Ovary (tissue), 7 donors: ENCODE measurements at regions not wholly inside any gene's neighbourhood (a gene's known extent, or its start where the extent isn't known, plus 50 kb on each side); places are given as distances from the start of the nearest gene placed in this dataset.
A peak's percentile ranks its signal among the peaks of the same experiment; 100 is the strongest.

Source experiments
- DNase-seq, 5 donors: peaks; one replicate each; pipeline ENCODE4 v3.0.0-alpha.2; 2019 to 2020
- H3K27ac ChIP-seq, 2 donors: fragments of 200-600 bp; one replicate each; pipeline versions ENCODE4 v1.5.1 to v1.8.0; 2019 to 2022
- H3K27me3 ChIP-seq: fragments of 200-600 bp; one replicate; pipeline ENCODE4 v1.8.0; 2022
- H3K36me3 ChIP-seq: fragments of 200-600 bp; sonication (generic); one replicate; pipeline ENCODE4 v1.5.1; 2019
- H3K4me1 ChIP-seq: one replicate; pipeline ENCODE4 v1.8.1; 2013; ENCODE audit warnings: mild to moderate bottlenecking, moderate library complexity; ENCODE audit not compliant: insufficient read depth
- H3K4me3 ChIP-seq: fragments of 200-600 bp; sonication (generic); one replicate; pipeline ENCODE4 v1.5.1; 2017
- H3K9me3 ChIP-seq, 2 donors: fragments of 200-600 bp in 1 of 2; sonication (generic) in 1 of 2; one replicate each; pipeline versions ENCODE4 v1.5.1 to v1.8.1; 2013 to 2019; ENCODE audit warnings: mild to moderate bottlenecking in 1 of 2, moderate library complexity in 1 of 2
- CTCF ChIP-seq, 3 donors: fragments of 450-650 bp in 2 of 3; fragments of 200-600 bp in 1 of 3; IDR thresholded peaks; one replicate each; pipeline versions ENCODE4 v1.5.1 to v1.8.0; 2016 to 2022; ENCODE audit warnings: antibody characterized with exemption in 3 of 3, mild to moderate bottlenecking in 1 of 3
- EP300 ChIP-seq: sonication (generic); formaldehyde crosslinking; IDR thresholded peaks from one replicate; pipeline ENCODE4 v1.6.1; 2017; ENCODE audit warnings: antibody characterized with exemption
- POLR2A ChIP-seq: fragments of 450-650 bp; IDR thresholded peaks from one replicate; pipeline ENCODE4 v1.6.1; 2017; ENCODE audit warnings: antibody characterized with exemption, mild to moderate bottlenecking, moderate library complexity
- WGBS, 3 donors: extraction: QIAGEN DNeasy Blood & Tissue Kit in 1 of 3; methylation state at CpG; one replicate each; pipeline versions ENCODE4 v1.1.5 to v1.1.7; 2013 to 2017; 5-methylcytosine and 5-hydroxymethylcytosine counted together
- intact Hi-C, 4 donors: fragments of 100-400 bp; cut with DNase I; formaldehyde crosslinking; loops; one replicate each; pipeline versions ENCODE4 v1.11.0 to v1.15.1; 2022 to 2023
- donor health status: DM: no; HTN: no; CAD: no; lungs with moderate emphysema.
- donor health status: DM: no; HTN: no; CAD: no.
- donor health status: Bipolar disorder and iron deficiency.
- donor health status: DM: no; HTN: no; CAD: no.
- donor health status: DM: yes; HTN: yes; CAD: no.

- Histone ChIP-seq H3K9me3 (no peaks in the 10 kb centered on the region), H3K4me3 (no peak overlapping the region), H3K27me3 (no peaks in the 10 kb centered on the region), H3K4me1 (no peaks in the 10 kb centered on the region), H3K27ac (no peak overlapping the region), H3K36me3 (no peaks in the 10 kb centered on the region)
- TF ChIP-seq CTCF (IDR thresholded peaks at IDR 0.05): no peak
- TF ChIP-seq POLR2A: no peak
- TF ChIP-seq EP300: no peak
- peak in 1 of 5 donors; percentile 3 for DNase-seq
- intact Hi-C loops: no loop called here
- 73 to 86% (median 78%) methylated on average over 5 of the region's 5 CpGs for WGBS, 3 donors
Measured at GRCh38 chr4:1515763-1516162, 109.5 kb upstream of the NKX1-1 start.

GRCh38 chr4:1515156-1515555 is 108.9 kb upstream of the NKX1-1 start:
- no peaks in the 10 kb centered on the region for H3K9me3 ChIP-seq
- DNase-seq: no peak
- no peak overlapping the region for H3K4me3 ChIP-seq
- H3K27me3 ChIP-seq: no peaks in the 10 kb centered on the region
- no peaks in the 10 kb centered on the region for H3K4me1 ChIP-seq
- TF ChIP-seq POLR2A (no peak), EP300 (no peak), CTCF (IDR thresholded peaks at IDR 0.05) (no peak)
- no peaks in the 10 kb centered on the region for H3K36me3 ChIP-seq
- H3K27ac ChIP-seq: no peak overlapping the region
- intact Hi-C loops: no loop called here

GRCh38 chr4:1514612-1515011 is 108.4 kb upstream of the NKX1-1 start:
- H3K4me3 ChIP-seq: no peak overlapping the region
- TF ChIP-seq POLR2A: no peak
- no peak for TF ChIP-seq CTCF (IDR thresholded peaks at IDR 0.05)
- no peak for TF ChIP-seq EP300
- H3K27me3 ChIP-seq: no peaks in the 10 kb centered on the region
- intact Hi-C loops: no loop called here
- H3K36me3 ChIP-seq: no peaks in the 10 kb centered on the region
- H3K4me1 ChIP-seq: no peaks in the 10 kb centered on the region
- no peaks in the 10 kb centered on the region for H3K9me3 ChIP-seq
- H3K27ac ChIP-seq: no peak overlapping the region
- no peak for DNase-seq
- WGBS, 3 donors: 40 to 95% (median 78%) methylated on average over 3 of the region's 3 CpGs

GRCh38 chr4:1513936-1514483 is 107.8 kb upstream of the NKX1-1 start:
- Histone ChIP-seq H3K9me3 (no peaks in the 10 kb centered on the region), H3K36me3 (no peaks in the 10 kb centered on the region), H3K27me3 (no peaks in the 10 kb centered on the region), H3K4me1 (no peaks in the 10 kb centered on the region), H3K27ac (no peak overlapping the region), H3K4me3 (no peak overlapping the region)
- no peak for TF ChIP-seq POLR2A
- TF ChIP-seq EP300: no peak
- TF ChIP-seq CTCF (IDR thresholded peaks at IDR 0.05): no peak
- WGBS, 3 donors: 71 to 82% (median 75%) methylated on average over 4 of the region's 4 CpGs
- intact Hi-C loops: no loop called here
- DNase-seq: no peak
